NCI-H1694 (cell line): ENCODE measurements at regions not wholly inside any gene's neighbourhood (a gene's known extent, or its start where the extent isn't known, plus 50 kb on each side); places are given as distances from the start of the nearest gene placed in this dataset.
"Not testable (repeated sequence)": the region's sequence is repeated elsewhere in the genome, so short reads cannot be mapped to it uniquely, and the experiment has no call there.

Experiments used
- DNase-seq: peaks from one replicate; lab custom pipeline; 2025; lab: John Stamatoyannopoulos, UW

GRCh38 chr6:145073811-145074210 lies 661.5 kb downstream of the EPM2A start:
- no peak for DNase-seq

- no peak for DNase-seq
Measured at GRCh38 chr6:145074805-145075204, 660.5 kb downstream of the EPM2A start.

- no peak for DNase-seq
Measured at GRCh38 chr6:145075425-145075824, 659.9 kb downstream of the EPM2A start.

- DNase-seq: no peak
Measured at GRCh38 chr6:145076115-145076841, 659.0 kb downstream of the EPM2A start.

- no peak for DNase-seq
Measured at GRCh38 chr6:145077382-145077781, 657.9 kb downstream of the EPM2A start.

DNA sequence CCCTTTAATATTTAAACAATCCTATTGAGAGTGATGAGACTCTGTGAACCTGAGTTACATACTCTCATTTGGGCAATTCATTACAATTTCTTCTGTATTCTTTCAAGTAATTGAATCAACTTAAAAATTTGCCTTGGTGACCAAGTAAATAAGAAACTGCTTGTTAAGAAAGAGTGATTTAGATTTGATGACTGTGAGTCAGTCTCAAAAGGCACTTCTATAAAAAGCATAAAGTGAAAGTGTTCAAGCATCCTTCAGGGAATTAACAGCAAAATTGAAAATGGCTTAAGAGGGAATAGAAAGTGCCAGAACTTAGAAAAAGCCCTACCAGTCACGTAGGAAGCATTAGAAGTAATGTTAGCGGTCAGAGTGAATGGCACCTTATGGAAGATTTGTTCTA lies 654.7 kb downstream of the EPM2A start:
- DNase-seq: no peak

DNA sequence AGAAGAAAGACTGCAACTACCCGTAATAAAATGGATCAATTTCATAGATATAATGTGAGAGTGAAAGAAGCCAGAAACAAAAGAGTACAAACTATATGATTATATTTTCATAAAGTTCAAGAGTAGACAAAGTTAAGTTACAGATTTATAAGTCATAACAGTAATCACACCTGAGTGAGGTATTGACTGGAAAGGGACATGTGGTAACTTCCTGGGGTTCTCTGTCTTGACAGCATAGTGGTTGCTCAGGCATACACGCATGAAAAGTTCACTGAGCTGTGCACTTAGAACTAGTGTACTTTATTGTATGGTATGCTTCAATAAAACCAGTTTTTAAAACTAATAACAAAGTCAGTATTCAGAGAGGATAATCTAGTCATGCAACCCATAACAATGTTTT lies 653.6 kb downstream of the EPM2A start:
- no peak for DNase-seq

DNA sequence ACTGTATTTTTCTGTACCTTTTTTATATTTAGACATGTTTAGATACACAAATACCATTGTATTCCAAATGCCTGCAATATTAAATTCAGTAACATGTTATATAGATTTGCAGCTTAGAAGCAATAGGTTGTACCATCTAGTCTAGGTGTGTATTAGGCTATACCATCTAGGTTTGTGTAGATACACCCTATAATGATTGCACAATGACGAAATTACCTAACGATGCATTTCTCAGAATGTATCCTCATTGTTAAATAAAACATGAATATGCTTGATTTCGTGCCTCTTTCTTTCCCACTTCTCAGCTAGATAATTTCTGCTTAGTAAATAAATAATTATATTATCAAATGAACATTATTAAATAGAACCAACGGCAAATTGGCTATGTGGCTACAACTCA lies 653.0 kb downstream of the EPM2A start:
- DNase-seq: no peak

- no peak for DNase-seq
Measured at GRCh38 chr6:145086197-145086596, 649.1 kb downstream of the EPM2A start.

DNA sequence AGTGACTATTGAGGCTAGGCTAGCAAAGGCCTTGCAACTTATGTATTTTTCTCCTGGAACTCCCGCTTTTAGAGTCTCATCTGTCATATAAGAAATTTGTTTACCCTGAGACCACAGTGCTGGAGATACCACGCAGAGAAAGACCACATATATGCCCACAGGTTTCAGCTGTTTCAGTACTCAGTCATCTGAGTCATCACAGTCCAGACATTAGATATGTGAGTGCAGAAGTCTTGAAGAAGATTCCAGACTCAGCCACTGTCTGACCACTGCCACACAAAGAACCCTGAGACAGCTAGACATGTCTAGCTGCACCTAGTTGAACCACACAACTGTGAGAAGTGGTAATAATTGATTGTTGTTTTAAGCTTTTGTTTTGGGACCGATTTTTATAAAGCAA lies 648.3 kb downstream of the EPM2A start:
- no peak for DNase-seq

- DNase-seq: no peak
Measured at GRCh38 chr6:145090801-145091585, 644.3 kb downstream of the EPM2A start.

- no peak for DNase-seq
Measured at GRCh38 chr6:145091586-145092142, 643.7 kb downstream of the EPM2A start.

DNA sequence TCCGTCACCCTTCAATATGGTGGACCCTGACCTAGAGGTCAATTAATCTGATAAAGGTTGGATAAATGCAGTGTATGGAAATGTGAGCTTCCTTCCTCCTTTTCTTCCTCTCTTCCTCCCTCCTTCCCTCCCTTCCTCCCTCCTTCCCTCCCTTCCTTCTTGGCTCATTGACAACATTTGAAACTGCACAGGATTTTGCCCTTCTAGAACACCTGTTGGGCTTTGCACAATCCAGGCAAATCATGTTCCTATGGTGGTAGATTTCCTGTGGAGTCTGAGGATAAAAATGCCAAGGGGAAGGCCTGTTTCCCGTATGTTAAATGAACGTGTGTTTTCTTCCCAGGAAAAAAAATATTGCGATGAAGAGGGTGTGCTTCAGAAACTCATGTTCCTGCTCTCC lies 642.8 kb downstream of the EPM2A start:
- DNase-seq: no peak

DNA sequence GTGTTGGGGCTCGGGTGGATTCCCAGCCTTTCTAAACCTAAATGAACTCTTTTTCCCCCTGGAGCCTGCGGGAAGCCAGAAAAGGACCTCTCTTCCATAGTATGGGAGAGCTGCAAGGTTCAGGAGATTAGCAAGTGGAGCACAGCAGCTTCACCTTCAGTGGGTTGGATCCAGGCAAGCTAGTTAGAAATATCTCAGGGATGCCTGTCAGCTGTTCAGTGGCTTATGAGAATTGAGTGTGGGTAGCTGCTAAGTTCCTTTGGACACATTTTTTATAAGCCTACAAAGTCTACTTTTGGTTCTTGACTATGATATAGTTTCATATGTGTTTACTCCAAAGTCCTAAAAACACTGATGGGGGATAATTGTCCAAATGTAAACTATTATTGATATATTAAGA lies 642.1 kb downstream of the EPM2A start:
- no peak for DNase-seq

- DNase-seq: no peak
Measured at GRCh38 chr6:145096846-145097245, 638.5 kb downstream of the EPM2A start.

- DNase-seq: not testable (repeated sequence)
Measured at GRCh38 chr6:145098127-145098526, 637.2 kb downstream of the EPM2A start.

DNA sequence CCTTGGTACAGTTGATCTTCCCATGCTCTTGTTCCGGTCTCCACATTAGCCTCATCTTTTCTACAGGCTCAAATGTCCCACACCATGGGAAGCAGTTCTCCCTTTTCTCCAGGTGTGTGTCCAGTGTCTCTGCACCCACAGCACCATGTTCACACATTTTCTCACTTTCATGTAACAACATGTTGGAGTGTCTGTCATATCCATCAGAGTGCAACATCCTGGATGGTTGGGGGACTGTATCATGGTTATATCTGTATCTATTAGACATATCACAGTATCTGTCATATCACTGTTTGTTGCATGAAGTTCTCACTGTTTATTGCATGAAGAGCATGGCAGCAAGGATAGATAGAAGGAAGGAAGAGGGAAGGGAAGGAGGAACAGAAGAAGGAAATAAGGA lies 635.6 kb downstream of the EPM2A start:
- DNase-seq: no peak

DNA sequence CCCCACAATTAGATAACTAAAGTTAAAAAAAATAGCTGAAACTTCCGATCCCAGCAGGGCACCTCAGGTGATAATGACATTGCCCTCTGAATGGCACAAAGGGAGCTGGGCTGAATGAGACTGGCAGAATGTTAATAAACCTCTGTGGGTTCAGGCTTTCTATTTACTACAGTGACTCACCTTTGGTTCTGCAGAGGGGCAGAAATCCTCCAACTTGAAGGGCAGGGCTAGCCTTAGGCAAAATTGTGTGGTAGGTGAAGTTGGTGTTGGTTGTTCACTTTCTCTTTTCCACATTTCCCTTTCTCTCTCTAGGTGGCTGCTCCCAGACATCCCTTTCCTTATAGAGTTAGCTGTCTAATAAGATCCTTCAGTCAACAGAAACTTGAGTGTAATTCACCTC lies 625.2 kb downstream of the EPM2A start:
- DNase-seq: no peak

- not testable (repeated sequence) for DNase-seq
Measured at GRCh38 chr6:145111407-145111806, 623.9 kb downstream of the EPM2A start.

- DNase-seq: no peak
Measured at GRCh38 chr6:145112711-145113148, 622.6 kb downstream of the EPM2A start.

GRCh38 chr6:145115638-145116037 lies 619.7 kb downstream of the EPM2A start:
- no peak for DNase-seq

DNA sequence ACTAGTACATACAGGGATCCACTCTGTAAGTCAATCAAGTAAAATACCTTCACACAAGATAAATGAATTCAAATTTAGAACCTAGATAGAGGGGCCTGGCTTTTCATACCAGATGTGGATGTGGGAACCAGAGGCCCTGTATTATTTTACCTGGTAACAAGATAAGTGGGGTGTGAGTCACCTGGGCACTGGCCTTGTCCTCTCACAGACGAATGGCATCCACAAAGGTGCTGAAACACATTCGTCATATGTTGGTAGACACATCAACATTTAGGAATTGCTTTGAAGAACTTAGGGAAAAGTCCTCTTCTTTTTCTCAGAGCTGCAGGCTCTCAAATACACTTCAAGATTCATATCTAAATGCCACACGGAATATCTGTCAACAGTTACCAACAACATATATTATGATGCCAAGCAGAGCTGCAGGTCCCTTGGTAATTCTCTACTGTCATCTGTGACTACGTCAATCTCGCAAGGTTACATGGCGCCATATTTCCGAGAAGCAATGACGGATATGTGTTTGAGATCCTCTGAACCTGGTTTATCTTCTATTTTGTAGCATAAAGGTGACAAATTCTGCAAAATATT lies 618.6 kb downstream of the EPM2A start:
- no peak for DNase-seq

- no peak for DNase-seq
Measured at GRCh38 chr6:145118224-145118623, 617.1 kb downstream of the EPM2A start.
